CD14-positive monocyte (primary cell): ENCODE measurements at regions not wholly inside any gene's neighbourhood (a gene's known extent, or its start where the extent isn't known, plus 50 kb on each side); places are given as distances from the start of the nearest gene placed in this dataset.

Experiments
- DNase-seq, 3 donors: peaks; one replicate each; pipeline ENCODE4 v3.0.0-alpha.2; 2011 to 2022
- H2AFZ ChIP-seq: 2 replicates; pipeline ENCODE4 v1.6.0; 2012; ENCODE audit warnings: mild to moderate bottlenecking, low read depth, low read length, inconsistent platforms; ENCODE audit not compliant: insufficient read depth, poor library complexity, severe bottlenecking
- H3K27ac ChIP-seq, 2 donors: 1 replicate in 1 of 2; 2 replicates in 1 of 2; pipeline ENCODE4 v1.5.1; 2012 to 2013; ENCODE audit warnings: low read length in 2 of 2, control low read depth in 1 of 2, inconsistent platforms in 1 of 2, low read depth in 1 of 2, mild to moderate bottlenecking in 1 of 2
- H3K27me3 ChIP-seq, 2 donors: one replicate each; pipeline versions ENCODE4 v1.6.0 to v1.6.1; 2011 to 2013; ENCODE audit warnings: low read length in 2 of 2; ENCODE audit not compliant: control insufficient read depth in 2 of 2, insufficient read depth in 2 of 2
- H3K36me3 ChIP-seq, 2 donors: replicated peaks in 1 of 2; 1 replicate in 1 of 2; 2 replicates in 1 of 2; pipeline versions ENCODE4 v1.5.1 to v1.6.1; 2012 to 2013; ENCODE audit warnings: low read length in 2 of 2, control low read depth in 1 of 2, inconsistent platforms in 1 of 2, mild to moderate bottlenecking in 1 of 2; ENCODE audit not compliant: insufficient read depth in 2 of 2, control insufficient read depth in 1 of 2
- H3K4me1 ChIP-seq, 2 donors: 1 replicate in 1 of 2; 2 replicates in 1 of 2; pipeline versions ENCODE4 v1.5.1 to v1.6.1; 2012 to 2013; ENCODE audit warnings: low read length in 2 of 2, control low read depth in 1 of 2, inconsistent platforms in 1 of 2, mild to moderate bottlenecking in 1 of 2, moderate library complexity in 1 of 2; ENCODE audit not compliant: insufficient read depth in 2 of 2, control insufficient read depth in 1 of 2
- H3K4me2 ChIP-seq: replicated peaks from 2 replicates; pipeline ENCODE3; 2012; ENCODE audit warnings: low read length, moderate library complexity, mild to moderate bottlenecking; ENCODE audit not compliant: poor library complexity, severe bottlenecking; ENCODE audit errors: extremely low read depth
- H3K4me3 ChIP-seq, 3 experiments: fragments of 200-600 bp in 1 of 3; sonication (generic) in 1 of 3; replicated peaks in 1 of 3; 1 replicate in 2 of 3; 2 replicates in 1 of 3; pipeline ENCODE4 v1.5.1; 2011 to 2013; ENCODE audit warnings: low read length in 3 of 3, mild to moderate bottlenecking in 3 of 3, control low read depth in 2 of 3, low read depth in 2 of 3, inconsistent platforms in 1 of 3, moderate library complexity in 1 of 3
- H3K79me2 ChIP-seq: 2 replicates; pipeline ENCODE4 v1.6.0; 2012; ENCODE audit warnings: mild to moderate bottlenecking, control low read depth, inconsistent platforms, low read length, moderate library complexity; ENCODE audit not compliant: insufficient read depth
- H3K9ac ChIP-seq: 2 replicates; pipeline ENCODE4 v1.6.0; 2017; ENCODE audit warnings: low read length, mild to moderate bottlenecking; ENCODE audit not compliant: insufficient read depth, poor library complexity, severe bottlenecking
- H3K9me3 ChIP-seq, 2 donors: replicated peaks in 1 of 2; 1 replicate in 1 of 2; 2 replicates in 1 of 2; pipeline versions ENCODE4 v1.5.1 to v1.6.1; 2012 to 2013; ENCODE audit warnings: low read length in 2 of 2, control low read depth in 1 of 2; ENCODE audit not compliant: control insufficient read depth in 1 of 2, insufficient read depth in 1 of 2
- H4K20me1 ChIP-seq: 2 replicates; pipeline ENCODE4 v1.6.0; 2012; ENCODE audit warnings: mild to moderate bottlenecking, low read length, control low read depth, moderate library complexity; ENCODE audit not compliant: insufficient read depth
- H3K27ac Mint-ChIP-seq, 7 donors: one replicate each; pipeline ENCODE4 v1.8.0; 2020; ENCODE audit warnings: mild to moderate bottlenecking in 7 of 7, mixed read lengths in 7 of 7, moderate library complexity in 6 of 7, inconsistent platforms in 2 of 7
- H3K27me3 Mint-ChIP-seq, 3 donors: one replicate each; pipeline ENCODE4 v1.8.0; 2021 to 2022; ENCODE audit warnings: low read depth in 3 of 3, mild to moderate bottlenecking in 3 of 3, mixed read lengths in 3 of 3, moderate library complexity in 3 of 3, inconsistent platforms in 1 of 3
- H3K36me3 Mint-ChIP-seq, 2 donors: one replicate each; pipeline ENCODE4 v1.8.0; 2020; ENCODE audit warnings: mixed read lengths in 2 of 2, inconsistent platforms in 1 of 2, mild to moderate bottlenecking in 1 of 2
- H3K4me1 Mint-ChIP-seq: one replicate; pipeline ENCODE4 v1.8.0; 2020; ENCODE audit warnings: mild to moderate bottlenecking, mixed read lengths
- H3K4me3 Mint-ChIP-seq, 2 donors: one replicate each; pipeline ENCODE4 v1.8.0; 2020; ENCODE audit warnings: mild to moderate bottlenecking in 2 of 2, mixed read lengths in 2 of 2, moderate library complexity in 1 of 2
- H3K9me3 Mint-ChIP-seq, 7 donors: one replicate each; pipeline ENCODE4 v1.8.0; 2020 to 2022; ENCODE audit warnings: mixed read lengths in 7 of 7, mild to moderate bottlenecking in 6 of 7, moderate library complexity in 6 of 7, inconsistent platforms in 2 of 7
- CTCF ChIP-seq: fragments of 200-600 bp; IDR thresholded peaks from one replicate; pipeline ENCODE4 v1.8.0; 2022; ENCODE audit warnings: antibody characterized with exemption, mild to moderate bottlenecking
- WGBS: methylation state at CpG from one replicate; pipeline ENCODE4 v1.1.5; 2013; ENCODE audit warnings: missing lambda C conversion rate; ENCODE audit not compliant: insufficient coverage; 5-methylcytosine and 5-hydroxymethylcytosine counted together
- intact Hi-C, 2 donors: fragments of 100-400 bp; cut with micrococcal nuclease; formaldehyde crosslinking; loops; one replicate each; pipeline versions ENCODE4 v1.15.0 to v1.15.1; 2023

GRCh38 chr14:51585055-51585454 lies 66.7 kb upstream of the FRMD6 start:
- H3K27me3 ChIP-seq, result no peaks in the 10 kb centered on the region
- Mint-ChIP-seq H3K4me1 (no peaks in the 10 kb centered on the region), H3K27me3 (peaks cover 1 to 3% (median 2%) of the 10 kb centered on the region in 3 donors), H3K27ac (no peak overlapping the region), H3K36me3 (no peaks in the 10 kb centered on the region), H3K4me3 (no peak overlapping the region), H3K9me3 (no peaks in the 10 kb centered on the region)
- H3K4me2 ChIP-seq, result no peak overlapping the region
- H3K4me1 ChIP-seq, result no peaks in the 10 kb centered on the region
- H2AFZ ChIP-seq, result no peak overlapping the region
- no peak for DNase-seq
- intact Hi-C loops, result no loop called here
- H4K20me1 ChIP-seq, result no peaks in the 10 kb centered on the region
- H3K79me2 ChIP-seq, result no peaks in the 10 kb centered on the region
- H3K9me3 ChIP-seq, result no peaks in the 10 kb centered on the region
- no peaks in the 10 kb centered on the region for H3K36me3 ChIP-seq
- TF ChIP-seq CTCF, result no peak
- H3K9ac ChIP-seq, result no peak overlapping the region
- H3K27ac ChIP-seq, result no peak overlapping the region
- no peak overlapping the region for H3K4me3 ChIP-seq
- WGBS, result 80% methylated on average over 3 of the region's 5 CpGs

- no peak overlapping the region for H3K9ac ChIP-seq
- WGBS, result no CpG with 5 or more reads among the region's 2 CpGs
- H3K36me3 ChIP-seq, result no peaks in the 10 kb centered on the region
- Mint-ChIP-seq H3K4me1 (no peaks in the 10 kb centered on the region), H3K9me3 (peaks cover 0 to 4% (median 0%) of the 10 kb centered on the region in 7 donors), H3K4me3 (no peak overlapping the region), H3K27ac (no peak overlapping the region), H3K27me3 (peaks cover 1 to 7% (median 2%) of the 10 kb centered on the region in 3 donors), H3K36me3 (no peaks in the 10 kb centered on the region)
- H4K20me1 ChIP-seq, result no peaks in the 10 kb centered on the region
- H3K4me3 ChIP-seq, result no peak overlapping the region
- DNase-seq, result no peak
- intact Hi-C loops, result no loop called here
- no peak overlapping the region for H3K4me2 ChIP-seq
- H3K9me3 ChIP-seq, result no peaks in the 10 kb centered on the region
- TF ChIP-seq CTCF, result no peak
- H3K27ac ChIP-seq, result no peak overlapping the region
- no peaks in the 10 kb centered on the region for H3K4me1 ChIP-seq
- no peaks in the 10 kb centered on the region for H3K79me2 ChIP-seq
- no peaks in the 10 kb centered on the region for H3K27me3 ChIP-seq
- H2AFZ ChIP-seq, result no peak overlapping the region
Observed at GRCh38 chr14:51592836-51593235, 58.9 kb upstream of the FRMD6 start.
